HG03064 (cell line): ENCODE measurements at regions not wholly inside any gene's neighbourhood (a gene's known extent, or its start where the extent isn't known, plus 50 kb on each side); places are given as distances from the start of the nearest gene placed in this dataset.

Source experiments
- ATAC-seq: cut with Tn5 transposase; IDR thresholded peaks from one replicate; pipeline ENCODE4 v1.9.1; 2021; ENCODE audit warnings: low read depth; ENCODE audit not compliant: unreplicated experiment

DNA sequence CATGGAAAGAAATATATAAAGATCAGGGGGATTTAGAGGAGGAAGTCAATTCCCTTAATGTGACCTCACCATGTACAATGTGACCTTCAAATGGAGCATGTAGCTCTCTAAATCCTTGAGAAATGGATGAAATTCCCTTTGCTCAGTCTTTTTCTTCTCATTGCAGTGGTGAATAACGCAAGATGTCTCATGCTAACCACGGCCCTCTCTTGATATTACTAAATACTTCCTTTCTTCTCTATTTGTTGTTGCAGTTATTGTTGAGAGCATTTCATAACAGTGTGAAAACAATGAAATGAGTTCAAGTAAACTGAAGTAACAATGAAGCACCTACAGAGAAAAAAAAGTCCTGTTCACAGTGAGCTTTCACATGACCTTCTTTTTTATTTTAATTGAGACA lies 55.6 kb downstream of the ZNF281 start:
- ATAC-seq = peak; percentile 50

DNA sequence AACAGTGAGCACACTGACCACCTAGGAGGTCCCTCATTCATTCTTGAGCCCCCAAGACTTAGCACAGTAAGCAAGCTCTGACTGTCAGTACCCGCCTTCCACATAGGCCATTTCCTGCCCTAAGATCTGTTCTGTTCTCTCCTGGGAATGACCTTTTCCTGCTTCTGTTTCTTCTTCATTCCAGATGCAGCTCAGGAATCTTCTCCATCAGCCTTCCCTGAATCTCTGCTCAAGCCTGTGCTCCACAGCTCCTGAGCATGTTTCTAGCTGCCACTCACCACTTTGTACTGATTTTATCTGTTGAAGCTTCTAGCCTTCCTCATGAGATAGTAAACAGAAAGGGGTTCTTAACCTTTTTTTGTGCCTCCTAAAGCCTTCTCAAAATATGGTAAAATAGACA lies 56.6 kb downstream of the ZNF281 start:
- ATAC-seq = no peak

GRCh38 chr1:200351826-200352549 lies 57.8 kb downstream of the ZNF281 start:
- peak; percentile 49 for ATAC-seq

DNA sequence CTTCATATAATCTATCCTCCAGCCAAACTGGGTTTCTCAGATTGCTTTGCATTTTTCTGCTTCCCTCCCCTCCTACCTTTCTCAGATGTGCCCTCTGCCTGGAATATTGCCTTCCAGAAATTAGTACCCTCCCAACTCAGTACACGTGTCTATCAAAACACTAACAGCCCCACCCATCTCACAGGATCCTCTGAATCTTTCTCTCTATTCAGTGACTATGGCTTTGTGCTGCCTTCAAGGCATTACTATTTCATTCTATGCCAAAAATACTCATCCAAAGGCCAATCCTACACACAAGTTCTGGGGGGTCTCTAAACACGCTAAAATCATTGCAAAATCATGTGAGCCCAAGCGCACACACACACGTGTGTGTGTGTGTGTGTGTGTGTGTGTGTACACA lies 58.4 kb downstream of the ZNF281 start:
- ATAC-seq = no peak

DNA sequence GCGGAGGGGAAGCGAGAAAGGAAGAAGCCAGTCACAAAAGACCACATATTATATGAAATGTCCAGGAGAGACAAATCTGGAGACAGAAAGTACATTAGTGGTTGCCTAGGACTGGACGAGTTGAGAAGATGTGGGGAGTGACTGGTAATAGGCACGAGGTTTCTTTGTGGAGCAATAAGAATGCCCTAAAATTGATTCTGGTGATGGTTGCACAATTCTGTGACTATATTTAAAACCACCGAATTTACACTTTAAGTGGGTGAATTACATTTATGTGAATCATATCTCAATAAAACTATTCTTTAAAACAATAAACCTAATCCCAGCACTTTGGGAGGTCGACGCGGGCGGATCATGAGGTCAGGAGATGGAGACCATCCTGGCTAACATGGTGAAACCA lies 63.1 kb downstream of the ZNF281 start:
- ATAC-seq = no peak

DNA sequence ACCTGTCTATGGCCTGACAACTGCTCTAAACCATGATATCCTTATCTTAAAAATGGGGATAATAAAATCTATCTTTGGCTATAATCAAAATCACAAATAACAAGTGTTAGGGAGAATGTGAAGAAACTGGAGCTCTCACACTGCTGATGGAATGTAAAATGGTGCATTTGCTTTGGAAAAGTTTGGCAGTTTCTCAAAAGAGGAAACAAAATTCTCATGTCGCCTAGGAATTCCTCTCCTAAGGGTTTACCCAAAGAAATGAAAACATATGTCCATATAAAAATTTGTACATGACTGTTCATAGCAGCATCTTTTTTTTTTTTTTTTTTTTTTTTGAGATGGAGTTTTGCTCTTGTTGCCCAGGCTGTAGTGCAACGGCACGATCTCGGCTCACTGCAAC lies 64.3 kb downstream of the ZNF281 start:
- ATAC-seq = no peak

DNA sequence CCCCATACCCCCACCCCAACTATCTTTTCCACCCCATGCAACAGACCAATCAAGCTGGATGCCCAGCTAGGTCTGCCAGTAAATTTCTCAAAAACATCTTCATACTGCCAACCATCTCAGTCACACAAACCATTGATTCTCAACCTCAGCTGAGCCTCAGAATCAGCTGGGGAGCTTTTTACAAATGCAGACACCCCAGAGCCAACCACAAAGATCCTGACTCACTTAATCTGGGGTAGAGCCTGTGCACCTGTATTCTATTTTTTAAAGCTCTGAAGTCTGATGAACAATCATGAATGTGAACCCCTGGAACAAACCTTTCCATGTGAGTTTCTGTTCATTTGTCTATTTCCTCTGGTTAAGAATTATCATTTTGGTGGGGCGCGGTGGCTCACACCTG lies 66.0 kb downstream of the ZNF281 start:
- ATAC-seq = no peak

DNA sequence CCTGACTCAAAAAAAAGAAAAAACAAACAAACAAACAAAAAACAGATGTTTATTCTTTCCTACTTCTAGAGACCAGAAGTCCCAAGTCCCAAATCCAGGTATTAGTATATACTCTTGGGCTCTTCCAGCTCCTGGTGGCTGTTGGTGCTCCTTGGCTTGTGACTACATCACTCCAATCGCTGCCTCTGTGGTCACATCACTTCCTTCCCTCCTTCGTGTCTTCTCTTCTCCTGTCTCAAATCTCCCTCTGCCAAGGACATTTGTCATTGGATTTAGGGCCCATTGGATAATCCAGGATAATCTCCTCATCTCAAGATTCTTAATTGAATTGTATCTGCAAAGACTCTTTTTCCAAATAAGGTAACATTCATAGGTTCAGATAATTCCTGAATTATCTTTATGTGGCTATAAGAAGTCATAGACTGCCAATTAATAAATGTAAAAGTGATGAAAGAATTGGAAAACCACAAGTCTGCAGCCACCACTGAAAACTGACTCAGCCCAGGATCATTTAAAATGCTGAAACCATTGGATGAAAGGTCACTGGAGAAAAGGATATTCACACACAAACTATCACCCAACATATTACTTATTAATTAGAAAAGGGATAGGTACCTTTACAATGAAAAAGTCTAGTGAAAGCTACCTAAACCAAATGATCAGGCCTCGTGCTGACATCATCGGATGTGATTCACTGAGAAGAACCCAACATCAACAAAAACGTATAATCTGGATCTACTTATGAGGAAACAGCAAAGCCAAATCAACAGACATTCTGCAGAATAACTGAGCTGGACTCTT lies 67.1 kb downstream of the ZNF281 start:
- ATAC-seq = no peak

- ATAC-seq = no peak
Observed at GRCh38 chr1:200338451-200338850, 71.4 kb downstream of the ZNF281 start.

DNA sequence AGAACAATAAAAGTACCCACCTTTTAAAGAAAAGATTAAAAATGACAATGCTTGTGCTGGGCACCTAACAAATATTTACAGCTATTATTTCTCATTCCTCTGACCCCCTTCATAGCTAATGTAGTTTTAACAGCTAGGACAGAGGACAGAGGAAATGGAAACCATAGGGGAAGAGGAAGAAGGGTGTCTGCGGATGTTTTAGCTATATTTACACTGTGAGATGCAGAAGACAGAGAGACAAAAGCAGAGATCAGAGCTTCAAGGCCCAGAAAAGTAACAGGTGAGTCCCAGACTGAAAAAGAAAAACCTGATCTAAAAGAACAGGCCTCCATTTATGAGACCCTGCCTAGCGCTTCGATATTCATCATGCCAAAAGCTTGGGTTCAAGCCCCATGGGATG lies 72.0 kb downstream of the ZNF281 start:
- ATAC-seq = no peak

GRCh38 chr1:200337410-200337809 lies 72.4 kb downstream of the ZNF281 start:
- no peak for ATAC-seq

DNA sequence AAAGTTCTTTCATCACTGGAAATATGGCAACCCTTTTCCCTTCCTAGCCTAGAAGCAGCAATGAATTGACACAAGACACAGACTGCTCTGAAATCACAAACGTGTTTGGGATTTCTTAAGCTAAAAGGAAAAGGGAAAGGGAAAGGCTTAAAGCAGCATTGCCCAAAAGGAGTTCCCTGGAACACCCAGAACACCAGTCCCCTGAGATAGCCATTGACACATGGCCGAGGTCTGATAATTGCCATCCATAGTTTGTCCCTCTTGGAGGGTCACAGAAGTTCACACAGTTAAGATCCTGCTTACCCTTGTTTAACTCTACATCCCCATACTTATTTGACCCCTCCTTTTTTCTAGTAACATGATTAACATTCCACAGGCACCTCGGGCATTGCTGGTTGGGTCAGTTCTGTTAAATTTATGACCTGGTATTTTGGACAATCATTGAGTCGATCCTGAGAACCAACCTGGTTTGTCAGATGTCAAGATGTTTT lies 72.9 kb downstream of the ZNF281 start:
- ATAC-seq = no peak

- ATAC-seq = no peak
Observed at GRCh38 chr1:200336101-200336845, 73.6 kb downstream of the ZNF281 start.

DNA sequence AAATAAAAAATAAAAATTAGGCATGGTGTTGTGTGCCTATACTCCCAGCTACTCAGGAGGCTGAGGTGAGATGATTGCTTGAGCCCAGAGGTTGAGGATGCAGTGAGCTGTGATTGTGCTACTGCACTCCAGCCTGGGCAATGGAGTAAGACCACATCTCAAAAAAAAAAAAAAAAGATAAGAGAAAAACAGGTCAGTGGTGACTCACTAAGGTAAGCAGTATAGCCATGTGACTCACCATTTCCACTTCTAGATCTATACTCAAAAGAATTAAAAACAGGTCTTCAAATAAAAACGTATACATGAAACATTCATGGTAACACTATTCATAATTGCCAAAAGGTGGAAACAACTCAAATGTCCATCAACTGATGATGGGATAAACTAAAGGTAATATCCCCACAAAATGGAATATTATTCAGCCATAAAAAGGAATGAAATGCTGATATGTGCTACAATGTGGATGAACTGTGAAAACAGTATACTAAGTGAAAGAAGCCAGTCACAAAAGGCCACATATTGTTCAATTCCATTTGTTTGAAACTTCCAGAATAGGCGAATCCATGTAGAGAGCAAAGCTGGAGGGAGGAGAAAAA lies 75.1 kb downstream of the ZNF281 start:
- ATAC-seq = no peak

DNA sequence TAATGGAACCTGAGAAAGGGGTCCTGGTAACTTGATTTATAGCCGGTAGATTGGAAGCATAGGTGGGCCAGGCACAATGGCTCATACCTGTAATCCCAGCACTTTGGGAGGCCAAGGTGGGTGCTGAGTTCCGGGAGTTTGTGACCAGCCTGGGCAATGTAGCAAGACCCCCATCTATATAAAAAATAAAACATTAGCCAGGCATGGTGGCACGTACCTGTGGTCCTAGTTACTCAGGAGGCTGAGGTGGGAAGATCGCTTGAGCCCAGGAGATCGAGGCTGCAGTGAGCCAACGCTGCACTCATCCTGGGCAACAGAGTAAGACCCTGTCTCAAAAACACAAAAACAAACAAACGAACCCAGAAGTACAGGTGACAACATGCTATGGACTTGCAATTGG lies 76.5 kb downstream of the ZNF281 start:
- no peak for ATAC-seq

DNA sequence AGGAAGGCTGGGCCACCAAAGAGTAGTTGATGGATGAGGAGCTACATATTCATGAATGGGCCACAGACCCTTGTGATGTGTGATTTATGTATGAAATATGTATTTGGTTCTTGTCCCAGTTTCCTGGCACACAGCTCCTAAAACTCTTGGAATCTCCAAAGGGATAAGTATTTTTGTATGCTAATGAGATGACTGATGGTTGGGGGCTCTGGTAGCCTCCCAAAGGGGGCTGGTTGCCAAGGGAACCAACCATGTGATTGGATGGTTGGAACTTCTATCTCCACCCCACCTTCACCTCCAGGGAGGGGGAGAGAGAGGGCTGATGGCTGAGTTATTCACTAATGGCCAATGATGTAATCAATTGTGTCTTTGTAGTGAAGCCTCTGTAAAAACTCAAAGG lies 77.1 kb downstream of the ZNF281 start:
- no peak for ATAC-seq

DNA sequence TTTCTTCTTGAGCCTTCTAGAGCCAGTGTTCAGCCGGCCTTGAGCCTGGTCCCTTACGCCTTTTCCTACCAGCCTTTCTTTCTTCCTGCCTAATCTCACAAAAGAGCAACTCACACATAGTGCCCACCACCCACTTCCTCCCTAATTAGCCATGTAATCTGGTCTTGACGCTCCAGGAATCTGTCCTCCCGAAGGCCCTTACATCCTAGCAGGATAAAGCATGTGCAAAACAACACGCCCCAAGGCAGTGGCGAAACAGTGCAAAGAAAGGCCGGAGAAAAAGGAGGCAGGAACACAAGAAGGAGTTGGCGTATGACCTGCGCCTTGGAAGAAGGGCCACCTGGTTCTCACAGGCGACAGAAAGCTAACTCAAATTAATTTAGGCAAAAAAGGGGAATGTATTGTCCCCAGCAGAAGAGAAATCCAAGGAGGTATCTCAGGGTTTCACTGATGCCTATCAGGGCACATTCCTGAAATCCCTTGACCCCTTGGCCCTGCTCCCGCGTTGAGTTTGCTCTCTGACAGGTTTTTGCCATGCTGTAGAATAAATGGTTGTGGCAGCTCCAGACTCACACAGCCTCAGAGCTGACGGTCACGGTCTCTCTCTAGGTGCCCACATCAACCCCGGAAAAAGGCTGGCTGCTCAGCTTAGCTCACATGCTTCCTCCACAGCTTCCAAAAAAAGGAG lies 79.0 kb downstream of the ZNF281 start:
- ATAC-seq = no peak

GRCh38 chr1:200329208-200329882 lies 80.5 kb downstream of the ZNF281 start:
- no peak for ATAC-seq

GRCh38 chr1:200328379-200328778 lies 81.5 kb downstream of the ZNF281 start:
- ATAC-seq = no peak
